ENCODE measurements at regions not wholly inside any gene's neighbourhood (a gene's known extent, or its start where the extent isn't known, plus 50 kb on each side); places are given as distances from the start of the nearest gene placed in this dataset.
"Not testable (repeated sequence)": the region's sequence is repeated elsewhere in the genome, so short reads cannot be mapped to it uniquely, and the experiment has no call there.

- no peak for DNase-seq
- no peak overlapping the region for H3K4me3 ChIP-seq
- H3K36me3 ChIP-seq (ENCODE audit: low read depth) = no peaks in the 10 kb centered on the region
- intact Hi-C loops (cut with DNase I, micrococcal nuclease) = no loop called here
- no peaks in the 10 kb centered on the region for H3K9me3 ChIP-seq
- TF ChIP-seq CTCF (IDR thresholded peaks at IDR 0.05) = no peak
- H3K4me1 ChIP-seq (ENCODE audit: low read depth) = no peaks in the 10 kb centered on the region
- ATAC-seq = no peak
Measured at GRCh38 chr1:14413819-14414490, 184.5 kb upstream of the KAZN start.

DNA sequence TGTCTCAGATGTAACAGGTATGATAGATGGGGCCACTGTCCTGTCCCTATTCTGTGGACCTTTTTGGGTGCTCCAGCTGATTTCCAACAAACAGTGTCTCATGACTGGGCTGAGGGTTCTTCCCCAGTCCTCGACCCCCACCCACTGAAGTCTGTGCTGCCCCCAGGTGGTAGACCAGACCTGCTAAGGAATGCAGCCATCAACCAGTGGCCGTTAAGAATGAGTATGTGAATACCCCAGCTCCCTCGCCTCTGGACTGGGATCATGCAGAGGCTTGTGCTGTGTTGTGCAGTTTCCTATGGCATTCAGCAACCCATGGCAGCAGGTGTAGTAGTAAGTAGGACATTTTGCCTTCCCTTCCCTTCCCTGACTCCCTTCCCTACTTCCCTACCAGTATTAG lies 183.1 kb upstream of the KAZN start:
- no peak for TF ChIP-seq CTCF (IDR thresholded peaks at IDR 0.05)
- no peaks in the 10 kb centered on the region for H3K36me3 ChIP-seq (ENCODE audit: low read depth)
- intact Hi-C loops (cut with DNase I, micrococcal nuclease) = no loop called here
- H3K4me1 ChIP-seq (ENCODE audit: low read depth) = no peaks in the 10 kb centered on the region
- H3K4me3 ChIP-seq = no peak overlapping the region
- no peaks in the 10 kb centered on the region for H3K9me3 ChIP-seq
- ATAC-seq (no peak), DNase-seq (no peak)

DNA sequence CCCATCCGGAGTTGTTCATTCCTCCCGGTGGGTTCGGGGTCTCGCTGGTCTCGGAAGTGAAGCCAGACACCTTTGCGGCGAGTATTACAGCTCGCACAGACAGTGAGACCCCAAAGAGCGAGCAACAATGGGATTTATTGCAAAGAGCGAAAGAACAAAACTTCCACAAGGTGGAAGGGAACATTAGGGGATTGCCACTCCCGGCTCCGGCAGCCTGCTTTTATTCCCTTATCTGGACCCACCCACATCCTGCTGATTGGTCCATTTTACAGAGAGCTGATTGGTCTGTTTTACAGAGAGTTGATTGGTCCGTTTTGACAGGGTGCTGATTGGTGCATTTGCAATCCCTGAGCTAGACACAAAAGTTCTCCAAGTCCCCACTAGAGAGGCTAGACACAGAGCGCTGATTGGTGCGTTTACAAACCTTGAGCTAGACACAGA lies 178.7 kb upstream of the KAZN start:
- H3K36me3 ChIP-seq (ENCODE audit: low read depth); H3K4me3 ChIP-seq; ATAC-seq; DNase-seq; H3K4me1 ChIP-seq (ENCODE audit: low read depth); intact Hi-C loops (cut with DNase I, micrococcal nuclease); H3K9me3 ChIP-seq: not testable (repeated sequence)

DNA sequence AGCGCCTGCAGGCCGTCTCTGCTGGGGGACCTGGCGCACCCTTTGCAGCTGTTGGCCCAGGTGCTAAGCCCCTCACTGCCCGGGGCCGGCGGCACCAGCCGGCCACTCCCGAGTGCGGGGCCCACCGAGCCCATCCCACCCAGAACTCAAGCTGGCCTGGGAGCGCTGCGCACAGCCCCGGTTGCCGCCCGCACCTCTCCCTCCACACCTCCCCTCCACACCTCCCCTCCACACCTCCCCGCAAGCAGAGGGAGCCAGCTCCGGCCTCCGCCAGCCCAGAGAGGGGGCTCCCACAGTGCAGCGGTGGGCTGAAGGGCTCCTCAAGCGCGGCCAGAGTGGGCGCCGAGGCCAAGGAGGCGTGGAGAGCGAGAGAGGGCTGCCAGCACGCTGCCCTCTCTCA lies 177.8 kb upstream of the KAZN start:
- ATAC-seq (no peak), DNase-seq (no peak)
- no peaks in the 10 kb centered on the region for H3K36me3 ChIP-seq (ENCODE audit: low read depth)
- no peak for TF ChIP-seq CTCF (IDR thresholded peaks at IDR 0.05)
- no peaks in the 10 kb centered on the region for H3K9me3 ChIP-seq
- H3K4me3 ChIP-seq = no peak overlapping the region
- H3K4me1 ChIP-seq (ENCODE audit: low read depth) = no peaks in the 10 kb centered on the region
- intact Hi-C loops (cut with DNase I, micrococcal nuclease) = no loop called here

DNA sequence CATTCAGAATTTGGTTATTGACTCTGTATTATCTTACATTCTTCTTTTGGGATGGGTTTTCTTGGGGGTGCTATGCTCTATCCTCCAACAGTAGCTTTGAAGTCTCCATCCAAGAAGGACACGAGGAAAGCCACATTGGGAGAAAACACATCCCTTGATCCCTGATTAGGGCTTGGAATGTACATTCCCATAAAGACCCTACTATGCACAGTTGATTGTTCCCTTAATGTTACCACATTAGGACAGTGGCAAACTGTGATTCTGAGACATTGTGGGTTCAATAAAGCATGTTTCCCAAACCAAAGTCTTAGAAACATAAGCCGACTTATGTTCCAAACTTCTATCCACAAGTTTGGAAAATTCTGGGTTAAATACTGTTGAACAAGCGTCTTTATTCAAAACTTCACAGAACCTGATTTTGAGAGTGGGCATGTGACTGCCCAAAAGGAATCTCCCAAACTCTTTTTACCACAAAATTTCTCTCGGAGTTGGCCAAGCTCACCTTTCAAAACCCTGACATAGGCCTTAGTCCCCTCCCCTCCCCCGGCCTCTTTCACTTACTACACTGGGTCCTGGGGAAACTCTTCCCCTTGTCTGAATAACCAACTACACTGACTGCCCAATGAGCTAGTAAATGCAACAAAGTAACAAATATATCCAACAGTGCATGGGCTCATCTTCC lies 177.0 kb upstream of the KAZN start:
- intact Hi-C loops (cut with DNase I, micrococcal nuclease) = no loop called here
- DNase-seq = no peak
- TF ChIP-seq CTCF (IDR thresholded peaks at IDR 0.05) = no peak
- no peak for ATAC-seq
- H3K9me3 ChIP-seq = no peaks in the 10 kb centered on the region
- no peaks in the 10 kb centered on the region for H3K4me1 ChIP-seq (ENCODE audit: low read depth)
- no peak overlapping the region for H3K4me3 ChIP-seq
- H3K36me3 ChIP-seq (ENCODE audit: low read depth) = no peaks in the 10 kb centered on the region

GRCh38 chr1:14421977-14422609 lies 176.4 kb upstream of the KAZN start:
- Histone ChIP-seq H3K36me3 (ENCODE audit: low read depth) (no peaks in the 10 kb centered on the region), H3K9me3 (no peaks in the 10 kb centered on the region), H3K4me1 (ENCODE audit: low read depth) (no peaks in the 10 kb centered on the region), H3K4me3 (no peak overlapping the region)
- DNase-seq (no peak), ATAC-seq (no peak)
- no peak for TF ChIP-seq CTCF (IDR thresholded peaks at IDR 0.05)
- intact Hi-C loops (cut with DNase I, micrococcal nuclease) = no loop called here

Data from mucosa of descending colon (tissue), 3 donors.